HFFc6 (cell line): ENCODE measurements at regions not wholly inside any gene's neighbourhood (a gene's known extent, or its start where the extent isn't known, plus 50 kb on each side); places are given as distances from the start of the nearest gene placed in this dataset.

Source experiments
- DNase-seq: peaks from one replicate; pipeline ENCODE4 v3.0.0-alpha.2; 2018
- H3K27ac Mint-ChIP-seq: 2 replicates; pipeline ENCODE4 v1.8.0; 2020; ENCODE audit warnings: mild to moderate bottlenecking, mixed read lengths
- H3K27me3 Mint-ChIP-seq: 2 replicates; pipeline ENCODE4 v1.8.0; 2021; ENCODE audit warnings: mild to moderate bottlenecking, moderate library complexity, mixed read lengths; ENCODE audit not compliant: insufficient read depth
- H3K36me3 Mint-ChIP-seq: 2 replicates; pipeline ENCODE4 v1.8.0; 2021; ENCODE audit warnings: low read depth, mixed read lengths
- H3K4me1 Mint-ChIP-seq: 2 replicates; pipeline ENCODE4 v1.8.0; 2020; ENCODE audit warnings: low read depth, mixed read lengths
- H3K4me3 Mint-ChIP-seq: 2 replicates; pipeline ENCODE4 v1.8.0; 2020; ENCODE audit warnings: mild to moderate bottlenecking, moderate library complexity, mixed read lengths
- H3K9me3 Mint-ChIP-seq: 2 replicates; pipeline ENCODE4 v1.8.0; 2020; ENCODE audit warnings: mild to moderate bottlenecking, mixed read lengths
- TF ChIP-seq, protein P1 (sequence below): fragments of 200-600 bp; sonication (generic); IDR thresholded peaks from 2 replicates; pipeline ENCODE4 v1.5.0; 2021; ENCODE audit warnings: antibody characterized with exemption, mild to moderate bottlenecking

DNA sequence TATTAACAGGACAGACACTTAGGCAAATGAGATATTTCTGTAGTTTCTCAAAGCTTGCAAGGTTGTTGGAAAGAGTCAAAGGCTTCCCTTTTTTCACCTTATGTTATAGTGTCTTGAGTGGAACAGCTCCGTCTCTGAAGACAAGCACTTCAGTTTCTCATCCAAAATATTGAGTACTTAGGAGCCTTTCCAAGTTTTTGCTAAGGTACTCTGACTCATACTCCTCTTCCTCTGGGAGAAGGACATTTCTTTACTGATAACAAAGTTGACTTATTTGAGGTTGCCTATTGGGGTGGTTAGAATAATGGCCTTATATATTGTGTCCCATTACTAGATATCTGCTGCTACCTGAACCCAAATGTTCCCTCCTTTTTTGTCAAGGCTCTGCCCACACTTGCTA, 869.6 kb downstream of the MAT2B start:
- peaks cover 11% of the 10 kb centered on the region for H3K9me3 Mint-ChIP-seq
- H3K27ac Mint-ChIP-seq: no peak overlapping the region
- DNase-seq: no peak
- TF ChIP-seq, protein P1, sequence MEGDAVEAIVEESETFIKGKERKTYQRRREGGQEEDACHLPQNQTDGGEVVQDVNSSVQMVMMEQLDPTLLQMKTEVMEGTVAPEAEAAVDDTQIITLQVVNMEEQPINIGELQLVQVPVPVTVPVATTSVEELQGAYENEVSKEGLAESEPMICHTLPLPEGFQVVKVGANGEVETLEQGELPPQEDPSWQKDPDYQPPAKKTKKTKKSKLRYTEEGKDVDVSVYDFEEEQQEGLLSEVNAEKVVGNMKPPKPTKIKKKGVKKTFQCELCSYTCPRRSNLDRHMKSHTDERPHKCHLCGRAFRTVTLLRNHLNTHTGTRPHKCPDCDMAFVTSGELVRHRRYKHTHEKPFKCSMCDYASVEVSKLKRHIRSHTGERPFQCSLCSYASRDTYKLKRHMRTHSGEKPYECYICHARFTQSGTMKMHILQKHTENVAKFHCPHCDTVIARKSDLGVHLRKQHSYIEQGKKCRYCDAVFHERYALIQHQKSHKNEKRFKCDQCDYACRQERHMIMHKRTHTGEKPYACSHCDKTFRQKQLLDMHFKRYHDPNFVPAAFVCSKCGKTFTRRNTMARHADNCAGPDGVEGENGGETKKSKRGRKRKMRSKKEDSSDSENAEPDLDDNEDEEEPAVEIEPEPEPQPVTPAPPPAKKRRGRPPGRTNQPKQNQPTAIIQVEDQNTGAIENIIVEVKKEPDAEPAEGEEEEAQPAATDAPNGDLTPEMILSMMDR: no peak
- no peaks in the 10 kb centered on the region for H3K36me3 Mint-ChIP-seq
- H3K4me3 Mint-ChIP-seq: no peak overlapping the region
- no peaks in the 10 kb centered on the region for H3K4me1 Mint-ChIP-seq
- no peaks in the 10 kb centered on the region for H3K27me3 Mint-ChIP-seq

DNA sequence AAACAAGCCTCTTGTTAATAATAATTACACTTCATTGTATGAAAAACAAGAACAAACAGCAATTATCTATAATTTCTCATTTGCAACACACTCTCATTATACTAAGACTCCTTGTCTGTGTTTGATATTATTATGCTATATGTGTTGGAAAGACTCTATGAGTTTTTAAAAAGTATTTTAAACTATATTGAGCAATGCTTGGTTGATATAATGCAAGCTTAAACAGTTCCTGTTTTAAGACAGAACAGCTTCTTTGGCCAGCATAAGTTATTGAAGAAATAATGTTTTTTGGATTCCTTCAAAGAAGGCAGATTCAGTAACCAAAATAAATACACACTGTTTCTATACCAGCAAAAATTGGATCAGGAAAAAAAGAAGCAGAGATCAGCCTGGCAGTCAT, 871.4 kb downstream of the MAT2B start:
- Mint-ChIP-seq H3K4me1 (no peaks in the 10 kb centered on the region), H3K27ac (no peak overlapping the region), H3K4me3 (no peak overlapping the region), H3K36me3 (no peaks in the 10 kb centered on the region), H3K27me3 (no peaks in the 10 kb centered on the region), H3K9me3 (peaks cover 20% of the 10 kb centered on the region)
- DNase-seq: no peak
- TF ChIP-seq, protein P1: no peak

DNA sequence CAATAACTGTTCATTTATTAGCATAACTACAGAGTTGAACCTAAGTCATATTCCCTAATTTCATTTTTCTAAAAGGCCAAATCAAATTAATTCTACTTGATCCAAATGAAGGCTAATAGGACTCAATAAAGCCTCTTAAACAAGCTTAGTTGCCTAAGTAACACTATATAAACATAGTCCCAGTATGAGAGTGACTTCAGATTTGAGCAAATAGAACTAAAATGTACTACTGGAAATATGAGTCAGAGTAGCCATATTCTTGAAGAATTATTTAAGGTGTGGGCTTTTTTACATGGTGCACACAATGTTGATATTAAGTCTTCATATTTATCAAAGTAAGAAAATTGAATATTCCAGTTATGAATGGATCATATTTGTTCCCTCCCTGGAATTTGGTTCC, 872.3 kb downstream of the MAT2B start:
- TF ChIP-seq, protein P1: no peak
- DNase-seq: no peak
- Mint-ChIP-seq H3K4me3 (no peak overlapping the region), H3K27ac (no peak overlapping the region), H3K27me3 (no peaks in the 10 kb centered on the region), H3K9me3 (peaks cover 20% of the 10 kb centered on the region), H3K36me3 (no peaks in the 10 kb centered on the region), H3K4me1 (no peaks in the 10 kb centered on the region)

DNA sequence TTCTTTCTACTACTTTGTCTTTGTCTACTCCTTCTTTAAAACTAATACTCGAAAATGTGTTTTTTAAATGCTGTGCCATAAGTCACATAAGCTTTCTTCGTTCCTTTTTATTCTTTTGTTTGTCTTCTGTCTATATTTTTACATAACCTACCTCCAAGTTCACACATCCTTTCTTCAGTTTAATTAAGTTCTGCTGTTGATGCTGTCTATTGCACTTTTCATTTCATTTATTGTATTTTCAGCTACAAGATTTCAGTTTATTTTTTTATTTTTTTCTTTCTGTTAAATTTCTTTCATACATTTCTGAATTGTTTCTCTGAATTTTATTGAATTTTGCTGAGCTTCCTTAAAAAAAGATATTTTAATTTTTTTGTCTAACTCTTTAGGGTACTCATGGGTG, 878.2 kb downstream of the MAT2B start:
- no peak for DNase-seq
- no peaks in the 10 kb centered on the region; the same call in 1 of the 2 replicates for H3K27me3 Mint-ChIP-seq
- H3K36me3 Mint-ChIP-seq: no peaks in the 10 kb centered on the region
- TF ChIP-seq, protein P1: no peak
- H3K4me1 Mint-ChIP-seq: no peaks in the 10 kb centered on the region
- H3K27ac Mint-ChIP-seq: no peak overlapping the region
- no peak overlapping the region for H3K4me3 Mint-ChIP-seq
- peaks cover 40% of the 10 kb centered on the region for H3K9me3 Mint-ChIP-seq

DNA sequence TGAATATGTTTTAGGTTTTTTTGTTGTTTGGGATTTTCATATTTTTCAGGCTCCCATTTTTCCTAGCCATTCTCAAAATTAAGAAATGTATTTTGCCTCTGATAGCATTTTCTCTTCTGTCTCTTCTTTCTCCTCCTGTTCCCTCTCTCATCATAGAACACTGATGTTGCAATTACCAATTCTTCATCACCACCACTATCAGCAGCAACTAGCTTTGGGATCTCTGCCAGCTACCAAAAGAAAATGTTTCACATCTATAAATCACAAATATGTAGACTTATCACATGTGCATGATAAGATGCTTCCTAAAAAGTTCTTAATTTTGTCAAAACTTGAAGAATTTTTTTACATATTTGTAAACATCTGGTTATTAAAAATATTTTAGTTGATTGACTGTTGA, 887.1 kb downstream of the MAT2B start:
- no peaks in the 10 kb centered on the region for H3K36me3 Mint-ChIP-seq
- H3K27me3 Mint-ChIP-seq: no peaks in the 10 kb centered on the region
- TF ChIP-seq, protein P1: no peak
- no peak overlapping the region for H3K4me3 Mint-ChIP-seq
- no peaks in the 10 kb centered on the region for H3K4me1 Mint-ChIP-seq
- no peak for DNase-seq
- H3K9me3 Mint-ChIP-seq: peaks cover 9% of the 10 kb centered on the region
- H3K27ac Mint-ChIP-seq: no peak overlapping the region

DNA sequence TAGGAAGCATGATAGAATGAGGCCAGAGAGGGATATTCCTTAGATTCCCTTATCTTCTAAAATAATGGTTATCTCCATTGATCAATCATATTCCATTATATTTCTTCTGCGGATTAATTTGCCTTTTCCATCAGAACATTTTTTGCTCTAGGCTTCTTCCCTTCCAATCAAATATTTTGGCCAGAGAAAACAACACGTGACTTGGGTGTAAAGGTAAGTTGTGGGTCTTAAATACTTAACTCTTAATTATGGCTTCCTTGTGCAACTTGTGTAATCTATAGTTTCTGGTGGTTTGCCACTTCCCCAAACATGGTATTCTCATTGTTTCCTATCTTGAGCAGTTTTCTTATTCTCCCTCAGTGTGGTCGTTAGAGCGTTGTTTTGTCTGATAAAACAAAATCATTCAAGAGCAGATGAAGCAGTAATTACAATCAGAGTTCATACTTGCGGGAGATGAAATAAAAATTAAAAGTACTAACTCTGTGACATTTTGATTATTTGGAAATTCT, 889.3 kb downstream of the MAT2B start:
- Mint-ChIP-seq H3K27me3 (no peaks in the 10 kb centered on the region), H3K9me3 (peaks cover 23% of the 10 kb centered on the region), H3K27ac (no peak overlapping the region), H3K4me1 (no peaks in the 10 kb centered on the region), H3K36me3 (no peaks in the 10 kb centered on the region), H3K4me3 (no peak overlapping the region)
- TF ChIP-seq, protein P1: no peak
- DNase-seq: no peak
